K562 (cell line): ENCODE measurements at regions not wholly inside any gene's neighbourhood (a gene's known extent, or its start where the extent isn't known, plus 50 kb on each side); places are given as distances from the start of the nearest gene placed in this dataset.

Experiments used
- CHD7 ChIP-seq: fragments of 200-600 bp; sonication (generic); IDR thresholded peaks from one replicate; pipeline ENCODE4 v1.6.1; 2012; ENCODE audit warnings: mild to moderate bottlenecking, low read depth, low read length, inconsistent platforms
- DDX20 ChIP-seq: fragments of 450-650 bp; IDR thresholded peaks from 2 replicates; pipeline ENCODE4 v1.6.1; 2016; ENCODE audit warnings: missing genetic modification characterization, low read depth, mild to moderate bottlenecking, missing compliant biosample characterization, moderate library complexity
- MTA1 ChIP-seq: fragments of 450-650 bp; IDR thresholded peaks from 2 replicates; pipeline ENCODE4 v1.6.1; 2017; ENCODE audit warnings: borderline replicate concordance
- PRPF4 ChIP-seq: fragments of 200-400 bp; formaldehyde crosslinking; IDR thresholded peaks from one replicate; pipeline ENCODE4 v1.6.1; 2017; ENCODE audit warnings: low read length, low read depth, mild to moderate bottlenecking; ENCODE audit not compliant: insufficient read depth, poor library complexity, severe bottlenecking
- TEAD2 ChIP-seq: fragments of 450-650 bp; IDR thresholded peaks from 2 replicates; pipeline ENCODE4 v1.6.1; 2016; ENCODE audit warnings: missing genetic modification characterization, control low read depth, missing compliant biosample characterization
- ZBTB17 ChIP-seq: fragments of 450-650 bp; formaldehyde crosslinking; IDR thresholded peaks from 2 replicates; pipeline ENCODE4 v1.4.0; 2020; ENCODE audit warnings: mild to moderate bottlenecking
- ZBTB43 ChIP-seq: sonication (generic); formaldehyde crosslinking; IDR thresholded peaks from 2 replicates; pipeline ENCODE4 v1.8.0; 2023; ENCODE audit warnings: mild to moderate bottlenecking, missing genetic modification reagents
- ZEB2 ChIP-seq: fragments of 450-650 bp; IDR thresholded peaks from 2 replicates; pipeline ENCODE4 v1.6.1; 2016
- ZFP1 ChIP-seq: fragments of 450-650 bp; formaldehyde crosslinking; IDR thresholded peaks from 2 replicates; pipeline ENCODE4 v1.4.0; 2020; ENCODE audit warnings: mild to moderate bottlenecking, mixed read lengths
- ZNF280B ChIP-seq: fragments of 250-450 bp; sonication (Bioruptor Pico); IDR thresholded peaks from 2 replicates; pipeline ENCODE4 v1.5.1; 2021; ENCODE audit warnings: mild to moderate bottlenecking
- ZNF586 ChIP-seq: fragments of 450-650 bp; formaldehyde crosslinking; conservative IDR thresholded peaks from 2 replicates; pipeline ENCODE4 v1.4.0; 2020; ENCODE audit warnings: mild to moderate bottlenecking, moderate library complexity
- TF ChIP-seq, protein P1 (sequence below): fragments of 150-350 bp; conservative IDR thresholded peaks from 2 replicates; pipeline ENCODE4 v1.6.1; 2014; ENCODE audit warnings: low read length

GRCh38 chr1:212514056-212514614 lies 81.4 kb downstream of the NENF start (continued):
- TF ChIP-seq ZNF280B (CRISPR knock-in tag) (no peak), ZFP1 (CRISPR knock-in tag) (no peak), DDX20 (tag) (no peak), ZBTB43 (no peak), ZBTB17 (CRISPR knock-in tag) (peak; percentile 84), ZNF586 (no peak), MTA1 (no peak), ZEB2 (no peak), CHD7 (no peak), PRPF4 (no peak), TEAD2 (tag) (no peak)
- TF ChIP-seq, protein P1, sequence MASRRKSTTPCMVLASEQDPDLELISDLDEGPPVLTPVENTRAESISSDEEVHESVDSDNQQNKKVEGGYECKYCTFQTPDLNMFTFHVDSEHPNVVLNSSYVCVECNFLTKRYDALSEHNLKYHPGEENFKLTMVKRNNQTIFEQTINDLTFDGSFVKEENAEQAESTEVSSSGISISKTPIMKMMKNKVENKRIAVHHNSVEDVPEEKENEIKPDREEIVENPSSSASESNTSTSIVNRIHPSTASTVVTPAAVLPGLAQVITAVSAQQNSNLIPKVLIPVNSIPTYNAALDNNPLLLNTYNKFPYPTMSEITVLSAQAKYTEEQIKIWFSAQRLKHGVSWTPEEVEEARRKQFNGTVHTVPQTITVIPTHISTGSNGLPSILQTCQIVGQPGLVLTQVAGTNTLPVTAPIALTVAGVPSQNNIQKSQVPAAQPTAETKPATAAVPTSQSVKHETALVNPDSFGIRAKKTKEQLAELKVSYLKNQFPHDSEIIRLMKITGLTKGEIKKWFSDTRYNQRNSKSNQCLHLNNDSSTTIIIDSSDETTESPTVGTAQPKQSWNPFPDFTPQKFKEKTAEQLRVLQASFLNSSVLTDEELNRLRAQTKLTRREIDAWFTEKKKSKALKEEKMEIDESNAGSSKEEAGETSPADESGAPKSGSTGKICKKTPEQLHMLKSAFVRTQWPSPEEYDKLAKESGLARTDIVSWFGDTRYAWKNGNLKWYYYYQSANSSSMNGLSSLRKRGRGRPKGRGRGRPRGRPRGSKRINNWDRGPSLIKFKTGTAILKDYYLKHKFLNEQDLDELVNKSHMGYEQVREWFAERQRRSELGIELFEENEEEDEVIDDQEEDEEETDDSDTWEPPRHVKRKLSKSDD = no peak
